Peyer's patch (tissue), 4 donors: ENCODE measurements at regions not wholly inside any gene's neighbourhood (a gene's known extent, or its start where the extent isn't known, plus 50 kb on each side); places are given as distances from the start of the nearest gene placed in this dataset.

Experiments
- CTCF ChIP-seq, 6 experiments: fragments of 450-650 bp in 4 of 6; fragments of 200-600 bp in 2 of 6; sonication (generic) in 1 of 6; IDR thresholded peaks; one replicate each; pipeline ENCODE4 v1.5.1; 2017 to 2019; ENCODE audit warnings: antibody characterized with exemption in 6 of 6, mild to moderate bottlenecking in 3 of 6, moderate library complexity in 1 of 6
- POLR2A ChIP-seq, 2 donors: fragments of 450-650 bp; IDR thresholded peaks; one replicate each; pipeline ENCODE4 v1.5.1; 2017; ENCODE audit warnings: antibody characterized with exemption in 2 of 2, mild to moderate bottlenecking in 2 of 2, moderate library complexity in 2 of 2

GRCh38 chr1:208858738-208859137 is 614.6 kb upstream of the PLXNA2 start:
- TF ChIP-seq CTCF (IDR thresholded peaks at IDR 0.05) (no peak), POLR2A (IDR thresholded peaks at IDR 0.05) (no peak)
